Fibroblast of lung (primary cell): ENCODE measurements at regions not wholly inside any gene's neighbourhood (a gene's known extent, or its start where the extent isn't known, plus 50 kb on each side); places are given as distances from the start of the nearest gene placed in this dataset.

ENCODE experiments used
- DNase-seq, 2 donors: peaks; one replicate each; pipeline versions ENCODE4 v3.0.0 to v3.0.0-alpha.2; 2010; ENCODE audit warnings: low read depth in 2 of 2
- H2AFZ ChIP-seq: 2 replicates; pipeline ENCODE4 v1.5.1; 2012; ENCODE audit warnings: low read length, control low read depth, inconsistent platforms
- H3K27ac ChIP-seq: 2 replicates; pipeline ENCODE4 v1.5.1; 2011; ENCODE audit warnings: low read length, control low read depth; ENCODE audit not compliant: insufficient read depth
- H3K27me3 ChIP-seq: 2 replicates; pipeline ENCODE4 v1.5.1; 2011; ENCODE audit warnings: mild to moderate bottlenecking, low read length; ENCODE audit not compliant: control insufficient read depth, insufficient read depth
- H3K36me3 ChIP-seq: 2 replicates; pipeline ENCODE4 v1.5.1; 2011; ENCODE audit warnings: low read length; ENCODE audit not compliant: control insufficient read depth, insufficient read depth
- H3K4me1 ChIP-seq: 2 replicates; pipeline ENCODE4 v1.5.1; 2011; ENCODE audit warnings: low read length; ENCODE audit not compliant: control insufficient read depth, insufficient read depth; ENCODE audit errors: extremely low read depth
- H3K4me2 ChIP-seq: 2 replicates; pipeline ENCODE4 v1.5.1; 2011; ENCODE audit warnings: low read length, control low read depth; ENCODE audit not compliant: insufficient read depth; ENCODE audit errors: extremely low read depth
- H3K4me3 ChIP-seq, 4 experiments: fragments of 200-600 bp in 1 of 4; sonication (generic) in 1 of 4; replicated peaks in 1 of 4; 2 replicates each; pipeline ENCODE4 v1.5.1; 2011 to 2016; ENCODE audit warnings: low read length in 4 of 4, low read depth in 3 of 4, mild to moderate bottlenecking in 3 of 4, control low read depth in 2 of 4, inconsistent platforms in 1 of 4, mixed read lengths in 1 of 4; ENCODE audit not compliant: insufficient read depth in 1 of 4; ENCODE audit errors: control extremely low read depth in 1 of 4
- H3K79me2 ChIP-seq: 2 replicates; pipeline ENCODE4 v1.5.1; 2012; ENCODE audit warnings: mild to moderate bottlenecking, low read length, inconsistent platforms; ENCODE audit not compliant: control insufficient read depth, insufficient read depth
- H3K9ac ChIP-seq: 2 replicates; pipeline ENCODE4 v1.5.1; 2011; ENCODE audit warnings: mild to moderate bottlenecking, low read length, control low read depth; ENCODE audit not compliant: insufficient read depth
- H3K9me3 ChIP-seq: 2 replicates; pipeline ENCODE4 v1.5.1; 2012; ENCODE audit warnings: low read depth, low read length; ENCODE audit not compliant: control insufficient read depth, insufficient read depth
- H4K20me1 ChIP-seq: 2 replicates; pipeline ENCODE4 v1.5.1; 2011; ENCODE audit warnings: low read length; ENCODE audit not compliant: control insufficient read depth, insufficient read depth; ENCODE audit errors: extremely low read depth
- EZH2 ChIP-seq: IDR thresholded peaks from 2 replicates; pipeline ENCODE4 v1.5.1; 2012; ENCODE audit warnings: low read length, control low read depth, mild to moderate bottlenecking; ENCODE audit errors: missing control alignments
- TF ChIP-seq, protein P1 (sequence below), 2 donors: IDR thresholded peaks in 1 of 2; conservative IDR thresholded peaks in 1 of 2; 1 replicate in 1 of 2; 2 replicates in 1 of 2; pipeline ENCODE4 v1.5.1; 2011 to 2012; ENCODE audit warnings: low read length in 2 of 2, control low read depth in 1 of 2, inconsistent platforms in 1 of 2, low read depth in 1 of 2, mild to moderate bottlenecking in 1 of 2

DNA sequence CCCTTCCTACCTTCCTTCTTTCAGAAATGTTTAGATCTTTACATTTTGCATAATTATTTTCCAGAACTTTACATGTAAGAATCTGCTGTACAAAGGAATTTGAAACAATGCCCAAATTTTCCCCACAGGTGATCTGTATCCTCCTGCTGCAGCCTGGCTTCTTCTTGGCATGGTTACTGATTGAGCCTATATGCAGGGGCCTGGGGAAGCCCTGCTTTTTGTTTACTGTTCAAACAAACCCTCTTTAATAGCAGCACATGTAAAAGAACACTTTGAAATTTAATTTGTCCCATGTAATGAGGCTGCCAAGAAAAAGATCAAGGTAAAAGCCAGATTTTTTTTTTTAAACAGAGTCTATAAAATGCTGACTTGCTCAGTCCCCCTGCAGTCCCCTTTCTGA lies 432.2 kb downstream of the TUSC7 start:
- Histone ChIP-seq H3K4me2 (no peak overlapping the region), H3K36me3 (no peaks in the 10 kb centered on the region), H3K9me3 (no peaks in the 10 kb centered on the region), H3K79me2 (no peaks in the 10 kb centered on the region), H4K20me1 (no peaks in the 10 kb centered on the region), H3K4me1 (no peaks in the 10 kb centered on the region), H3K27me3 (no peaks in the 10 kb centered on the region), H2AFZ (no peak overlapping the region), H3K27ac (no peak overlapping the region), H3K9ac (no peak overlapping the region), H3K4me3 (no peak overlapping the region)
- no peak for TF ChIP-seq EZH2
- TF ChIP-seq, protein P1, sequence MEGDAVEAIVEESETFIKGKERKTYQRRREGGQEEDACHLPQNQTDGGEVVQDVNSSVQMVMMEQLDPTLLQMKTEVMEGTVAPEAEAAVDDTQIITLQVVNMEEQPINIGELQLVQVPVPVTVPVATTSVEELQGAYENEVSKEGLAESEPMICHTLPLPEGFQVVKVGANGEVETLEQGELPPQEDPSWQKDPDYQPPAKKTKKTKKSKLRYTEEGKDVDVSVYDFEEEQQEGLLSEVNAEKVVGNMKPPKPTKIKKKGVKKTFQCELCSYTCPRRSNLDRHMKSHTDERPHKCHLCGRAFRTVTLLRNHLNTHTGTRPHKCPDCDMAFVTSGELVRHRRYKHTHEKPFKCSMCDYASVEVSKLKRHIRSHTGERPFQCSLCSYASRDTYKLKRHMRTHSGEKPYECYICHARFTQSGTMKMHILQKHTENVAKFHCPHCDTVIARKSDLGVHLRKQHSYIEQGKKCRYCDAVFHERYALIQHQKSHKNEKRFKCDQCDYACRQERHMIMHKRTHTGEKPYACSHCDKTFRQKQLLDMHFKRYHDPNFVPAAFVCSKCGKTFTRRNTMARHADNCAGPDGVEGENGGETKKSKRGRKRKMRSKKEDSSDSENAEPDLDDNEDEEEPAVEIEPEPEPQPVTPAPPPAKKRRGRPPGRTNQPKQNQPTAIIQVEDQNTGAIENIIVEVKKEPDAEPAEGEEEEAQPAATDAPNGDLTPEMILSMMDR (conservative IDR thresholded peaks at IDR 0.05 in 1 of 2, IDR thresholded peaks at IDR 0.05 in 1 of 2; ENCODE audit: low read depth in 1 of 2, low read length in 2 of 2), result no peak
- DNase-seq, result no peak

DNA sequence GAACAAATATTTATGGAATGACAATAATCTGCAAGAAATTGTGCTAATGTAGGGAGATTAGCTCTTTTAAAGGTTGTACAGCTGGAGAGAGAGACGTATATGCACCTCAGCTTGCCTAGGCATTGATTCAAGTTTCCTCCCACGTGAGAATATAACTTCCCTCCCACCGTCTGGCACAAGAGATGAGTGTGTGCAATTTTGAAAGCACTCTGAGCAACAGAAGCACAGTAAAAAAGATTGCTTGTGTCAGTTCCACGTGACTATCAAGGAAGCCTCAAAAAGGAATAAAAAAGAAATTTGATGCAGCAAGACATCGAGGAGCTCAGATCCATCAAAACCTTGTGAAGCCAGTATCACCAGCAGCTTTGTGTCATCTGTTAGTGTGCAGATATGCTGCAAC lies 435.3 kb downstream of the TUSC7 start:
- Histone ChIP-seq H3K27ac (no peak overlapping the region), H3K27me3 (no peaks in the 10 kb centered on the region), H3K36me3 (no peaks in the 10 kb centered on the region), H3K9me3 (no peaks in the 10 kb centered on the region), H2AFZ (no peak overlapping the region), H3K79me2 (no peaks in the 10 kb centered on the region), H4K20me1 (no peaks in the 10 kb centered on the region), H3K4me3 (no peak overlapping the region), H3K9ac (no peak overlapping the region), H3K4me1 (no peaks in the 10 kb centered on the region), H3K4me2 (no peak overlapping the region)
- TF ChIP-seq, protein P1 (conservative IDR thresholded peaks at IDR 0.05 in 1 of 2, IDR thresholded peaks at IDR 0.05 in 1 of 2; ENCODE audit: low read depth in 1 of 2, low read length in 2 of 2), result no peak
- no peak for TF ChIP-seq EZH2
- DNase-seq, result peak; percentile 26 to 34

DNA sequence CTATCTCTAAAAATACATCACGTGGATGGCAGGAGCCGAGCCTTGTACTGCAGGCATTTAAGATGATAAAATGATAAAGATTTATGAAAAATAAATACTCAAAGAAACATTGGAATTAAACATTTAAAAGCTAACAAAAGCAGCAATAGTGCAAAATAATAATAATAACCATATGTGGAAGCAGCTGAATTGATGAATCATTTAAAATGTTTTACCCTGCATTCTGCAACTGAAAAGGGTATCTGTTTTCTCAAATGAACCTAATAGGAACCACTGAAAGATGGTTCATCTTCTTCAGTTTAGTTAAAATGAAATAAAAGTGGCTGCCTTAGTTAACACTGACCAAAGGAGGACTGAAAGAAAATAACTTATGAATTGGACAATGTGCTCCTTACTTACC lies 436.1 kb downstream of the TUSC7 start:
- TF ChIP-seq, protein P1 (conservative IDR thresholded peaks at IDR 0.05 in 1 of 2, IDR thresholded peaks at IDR 0.05 in 1 of 2; ENCODE audit: low read depth in 1 of 2, low read length in 2 of 2), result no peak
- TF ChIP-seq EZH2, result no peak
- Histone ChIP-seq H3K27ac (no peak overlapping the region), H3K36me3 (no peaks in the 10 kb centered on the region), H3K27me3 (no peaks in the 10 kb centered on the region), H3K9ac (no peak overlapping the region), H3K9me3 (no peaks in the 10 kb centered on the region), H3K4me3 (no peak overlapping the region), H3K4me1 (no peaks in the 10 kb centered on the region), H3K4me2 (no peak overlapping the region), H4K20me1 (no peaks in the 10 kb centered on the region), H3K79me2 (no peaks in the 10 kb centered on the region), H2AFZ (no peak overlapping the region)
- no peak for DNase-seq
